ENCODE measurements at regions not wholly inside any gene's neighbourhood (a gene's known extent, or its start where the extent isn't known, plus 50 kb on each side); places are given as distances from the start of the nearest gene placed in this dataset.

DNA sequence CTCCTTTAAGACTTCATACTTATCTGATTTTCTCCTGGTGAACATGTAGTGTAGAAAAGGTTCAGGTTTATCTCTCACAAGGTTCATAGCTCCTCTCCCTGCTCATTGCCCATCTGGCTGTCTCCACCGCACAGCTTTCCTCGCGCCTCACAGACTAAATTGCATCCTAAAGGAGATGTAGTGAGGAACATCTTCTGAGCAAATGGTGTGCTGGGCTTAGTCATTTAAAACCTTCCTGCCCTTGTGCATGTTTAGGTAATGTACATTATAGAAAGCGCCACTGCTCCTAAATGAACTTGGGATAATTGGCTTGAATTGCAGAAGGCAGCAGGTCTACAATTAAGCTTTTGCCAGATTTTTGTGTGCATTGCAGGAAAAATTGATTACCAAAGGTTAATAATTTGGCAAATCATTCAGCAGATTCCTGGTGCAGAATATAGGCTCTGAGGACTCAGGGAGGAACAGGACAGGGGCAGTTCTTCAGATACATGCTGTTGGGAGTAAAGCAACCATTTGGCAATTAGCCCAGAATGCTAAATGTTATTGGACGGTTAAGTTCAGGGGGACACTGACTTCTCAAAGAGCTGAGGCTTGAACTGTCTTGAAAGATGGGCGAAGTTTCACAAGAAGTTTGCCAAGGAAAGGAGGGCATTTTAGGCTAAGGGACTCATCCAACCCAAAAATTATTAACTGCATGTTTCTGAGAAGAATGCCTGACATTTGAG, 108.4 kb upstream of the CLDN10 start:
- Histone ChIP-seq H3K56ac (ENCODE audit: insufficient read length, low read depth, low read length) (no peak overlapping the region), H3K79me1 (ENCODE audit: insufficient read depth, low read depth, low read length, poor library complexity, severe bottlenecking) (no peaks in the 10 kb centered on the region), H3K27ac (ENCODE audit: insufficient read length, low read depth, low read length) (no peak overlapping the region), H3T11ph (ENCODE audit: low read length) (no peak overlapping the region), H4K91ac (ENCODE audit: insufficient read length, low read depth, low read length) (no peak overlapping the region), H2BK120ac (ENCODE audit: low read depth, low read length, poor library complexity, severe bottlenecking) (no peak overlapping the region), H2AFZ (ENCODE audit: low read length) (no peak overlapping the region), H3K23ac (ENCODE audit: insufficient read length, low read depth, low read length) (no peak overlapping the region), H3K4ac (ENCODE audit: low read depth, low read length) (no peak overlapping the region), H3K4me1 (ENCODE audit: insufficient read depth, low read length) (no peaks in the 10 kb centered on the region), H3K27me3 (ENCODE audit: insufficient read depth, low read length) (no peaks in the 10 kb centered on the region), H3K4me2 (ENCODE audit: insufficient read depth, insufficient read length, low read length) (no peak overlapping the region), H2BK12ac (ENCODE audit: insufficient read length, low read depth, low read length) (no peak overlapping the region), H3K9me3 (ENCODE audit: control insufficient read depth, low read depth, low read length) (no peaks in the 10 kb centered on the region), H2BK5ac (ENCODE audit: insufficient read length, low read length) (no peak overlapping the region), H4K5ac (ENCODE audit: insufficient read length, low read depth, low read length) (no peak overlapping the region), H4K8ac (replicated peaks; ENCODE audit: insufficient read length, low read depth, low read length) (no peak overlapping the region), H2BK20ac (ENCODE audit: low read depth, low read length, poor library complexity, severe bottlenecking) (no peak overlapping the region), H2BK15ac (ENCODE audit: low read depth, low read length) (no peak overlapping the region), H3K9ac (ENCODE audit: extremely low read depth, insufficient read length, low read length) (no peak overlapping the region), H3K79me2 (ENCODE audit: insufficient read depth, low read length) (no peaks in the 10 kb centered on the region), H2AK5ac (ENCODE audit: insufficient read length, low read length) (no peak overlapping the region), H4K20me1 (ENCODE audit: control insufficient read depth, insufficient read depth, insufficient read length) (no peaks in the 10 kb centered on the region), H3K18ac (ENCODE audit: insufficient read length, low read depth, low read length) (no peak overlapping the region), H3K23me2 (ENCODE audit: insufficient read length, low read depth, low read length, poor library complexity, severe bottlenecking) (no peaks in the 10 kb centered on the region), H3K14ac (ENCODE audit: insufficient read depth, low read length) (no peak overlapping the region)
- Mint-ChIP-seq H3K36me3 (ENCODE audit: insufficient read depth in 1 of 3, low read depth in 3 of 3) (no peaks in the 10 kb centered on the region), H3K27ac (no peak overlapping the region), H3K9me3 (no peaks in the 10 kb centered on the region), H3K27me3 (ENCODE audit: low read depth) (no peaks in the 10 kb centered on the region; the same call in 1 of the 2 replicates), H3K4me1 (peaks cover 20% of the 10 kb centered on the region in 2 experiments), H3K4me3 (no peak overlapping the region)
- no peak for DNase-seq
- TF ChIP-seq, protein P1, sequence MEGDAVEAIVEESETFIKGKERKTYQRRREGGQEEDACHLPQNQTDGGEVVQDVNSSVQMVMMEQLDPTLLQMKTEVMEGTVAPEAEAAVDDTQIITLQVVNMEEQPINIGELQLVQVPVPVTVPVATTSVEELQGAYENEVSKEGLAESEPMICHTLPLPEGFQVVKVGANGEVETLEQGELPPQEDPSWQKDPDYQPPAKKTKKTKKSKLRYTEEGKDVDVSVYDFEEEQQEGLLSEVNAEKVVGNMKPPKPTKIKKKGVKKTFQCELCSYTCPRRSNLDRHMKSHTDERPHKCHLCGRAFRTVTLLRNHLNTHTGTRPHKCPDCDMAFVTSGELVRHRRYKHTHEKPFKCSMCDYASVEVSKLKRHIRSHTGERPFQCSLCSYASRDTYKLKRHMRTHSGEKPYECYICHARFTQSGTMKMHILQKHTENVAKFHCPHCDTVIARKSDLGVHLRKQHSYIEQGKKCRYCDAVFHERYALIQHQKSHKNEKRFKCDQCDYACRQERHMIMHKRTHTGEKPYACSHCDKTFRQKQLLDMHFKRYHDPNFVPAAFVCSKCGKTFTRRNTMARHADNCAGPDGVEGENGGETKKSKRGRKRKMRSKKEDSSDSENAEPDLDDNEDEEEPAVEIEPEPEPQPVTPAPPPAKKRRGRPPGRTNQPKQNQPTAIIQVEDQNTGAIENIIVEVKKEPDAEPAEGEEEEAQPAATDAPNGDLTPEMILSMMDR (conservative IDR thresholded peaks at IDR 0.05) = no peak
- no CpG with 5 or more reads among the region's 6 CpGs for WGBS (ENCODE audit: extremely low coverage, insufficient read length, low lambda C conversion rate)

Data from H9 (cell line).